SK-N-MC (cell line): ENCODE measurements at regions not wholly inside any gene's neighbourhood (a gene's known extent, or its start where the extent isn't known, plus 50 kb on each side); places are given as distances from the start of the nearest gene placed in this dataset.

Experiments used
- EZH2 ChIP-seq: fragments of 200-600 bp; sonication (generic); IDR thresholded peaks from one replicate; pipeline ENCODE4 v1.6.1; 2017; ENCODE audit warnings: antibody characterized with exemption
- FOXP2 ChIP-seq: optimal IDR thresholded peaks from 2 replicates; pipeline ENCODE3; 2011; ENCODE audit warnings: mild to moderate bottlenecking, moderate library complexity; ENCODE audit not compliant: insufficient read depth; ENCODE audit errors: extremely low read length, control extremely low read depth
- POLR2AphosphoS5 ChIP-seq: IDR thresholded peaks from 2 replicates; pipeline ENCODE4 v1.6.1; 2012; ENCODE audit warnings: mild to moderate bottlenecking, low read depth, low read length, borderline replicate concordance

- TF ChIP-seq EZH2 (no peak), POLR2AphosphoS5 (no peak), FOXP2 (no peak)
These were observed 95.5 kb downstream of the FAM204A start for GRCh38 chr10:118246332-118247295.
